ENCODE measurements at regions not wholly inside any gene's neighbourhood (a gene's known extent, or its start where the extent isn't known, plus 50 kb on each side); places are given as distances from the start of the nearest gene placed in this dataset.

GRCh38 chr5:89988129-89988810 is 421.3 kb downstream of the CETN3 start:
- DNase-seq = no peak

- DNase-seq = no peak
Observed at GRCh38 chr5:89983216-89983615, 426.3 kb downstream of the CETN3 start.

- no peak for DNase-seq
Observed at GRCh38 chr5:89981878-89982773, 427.4 kb downstream of the CETN3 start.

GRCh38 chr5:89981021-89981420 is 428.5 kb downstream of the CETN3 start:
- DNase-seq = no peak

- DNase-seq = no peak
Observed at GRCh38 chr5:89973516-89973915, 436.0 kb downstream of the CETN3 start.

GRCh38 chr5:89972901-89973300 is 436.7 kb downstream of the CETN3 start:
- DNase-seq = no peak

- DNase-seq = no peak
Observed at GRCh38 chr5:89968958-89969381, 440.6 kb downstream of the CETN3 start.

- DNase-seq = no peak
Observed at GRCh38 chr5:89967771-89968444, 441.6 kb downstream of the CETN3 start.

- no peak for DNase-seq
Observed at GRCh38 chr5:89956838-89957237, 452.7 kb downstream of the CETN3 start.

- no peak for DNase-seq
Observed at GRCh38 chr5:89954916-89955315, 454.6 kb downstream of the CETN3 start.

- no peak for DNase-seq
Observed at GRCh38 chr5:89951876-89952275, 457.7 kb downstream of the CETN3 start.

GRCh38 chr5:89950234-89950633 is 459.3 kb downstream of the CETN3 start:
- no peak for DNase-seq

- no peak for DNase-seq
Observed at GRCh38 chr5:89948977-89949376, 460.6 kb downstream of the CETN3 start.

GRCh38 chr5:89946916-89947315 is 462.6 kb downstream of the CETN3 start:
- DNase-seq = no peak

GRCh38 chr5:89946508-89946907 is 463.0 kb downstream of the CETN3 start:
- DNase-seq = no peak

- DNase-seq = no peak
Observed at GRCh38 chr5:89942171-89942570, 467.4 kb downstream of the CETN3 start.

GRCh38 chr5:89936576-89936975 is 473.0 kb downstream of the CETN3 start:
- DNase-seq = no peak

GRCh38 chr5:89934069-89934468 is 475.5 kb downstream of the CETN3 start:
- DNase-seq = no peak

- DNase-seq = no peak
Observed at GRCh38 chr5:89932771-89933181, 476.8 kb downstream of the CETN3 start.

- DNase-seq = no peak
Observed at GRCh38 chr5:89930591-89931392, 478.8 kb downstream of the CETN3 start.

- no peak for DNase-seq
Observed at GRCh38 chr5:89929834-89930233, 479.7 kb downstream of the CETN3 start.

- DNase-seq = no peak
Observed at GRCh38 chr5:89929173-89929572, 480.4 kb downstream of the CETN3 start.
